HG03039 (cell line): ENCODE measurements at regions not wholly inside any gene's neighbourhood (a gene's known extent, or its start where the extent isn't known, plus 50 kb on each side); places are given as distances from the start of the nearest gene placed in this dataset.
"Not testable (repeated sequence)": the region's sequence is repeated elsewhere in the genome, so short reads cannot be mapped to it uniquely, and the experiment has no call there.

Experiments
- ATAC-seq: cut with Tn5 transposase; IDR thresholded peaks from one replicate; pipeline ENCODE4 v1.9.1; 2021; ENCODE audit warnings: mild to moderate bottlenecking, moderate library complexity; ENCODE audit not compliant: unreplicated experiment

DNA sequence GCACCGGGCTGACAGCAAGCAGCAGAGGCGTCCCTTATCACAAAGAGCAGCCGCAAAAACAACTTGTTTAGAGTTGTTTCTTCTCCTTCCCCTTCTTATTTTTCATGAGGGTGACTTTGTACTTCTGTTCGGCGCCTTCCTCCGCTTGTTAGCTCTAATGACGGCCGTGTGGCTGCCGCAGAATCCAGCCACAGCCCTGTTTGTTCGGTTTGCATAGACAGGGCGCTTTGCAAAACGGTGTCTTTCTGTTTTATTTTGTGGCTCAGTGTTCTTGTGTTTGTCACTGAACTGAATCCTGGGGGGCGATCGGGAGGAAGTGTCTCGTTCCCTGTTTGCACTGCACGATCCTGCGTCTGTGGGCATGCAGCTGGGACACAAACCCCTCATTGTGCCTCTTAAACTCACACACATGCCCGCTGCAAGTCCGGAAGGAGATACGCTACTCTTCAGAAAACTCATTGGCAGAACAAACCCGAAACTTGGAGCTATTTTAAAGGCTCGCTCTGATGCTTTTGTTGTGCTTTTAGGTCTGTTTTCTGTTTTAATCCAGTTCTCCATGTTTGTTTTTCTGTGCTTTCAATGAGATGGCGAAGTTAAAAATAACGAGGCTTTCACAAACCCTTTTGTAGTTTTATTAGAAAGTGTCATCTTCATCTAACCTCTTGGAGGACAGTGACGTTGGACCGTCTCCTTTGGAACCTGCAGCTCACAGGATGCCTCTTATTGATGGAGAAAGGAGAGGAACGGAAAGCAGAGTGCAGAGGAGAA is 213.9 kb downstream of the IRX2 start:
- ATAC-seq = no peak

DNA sequence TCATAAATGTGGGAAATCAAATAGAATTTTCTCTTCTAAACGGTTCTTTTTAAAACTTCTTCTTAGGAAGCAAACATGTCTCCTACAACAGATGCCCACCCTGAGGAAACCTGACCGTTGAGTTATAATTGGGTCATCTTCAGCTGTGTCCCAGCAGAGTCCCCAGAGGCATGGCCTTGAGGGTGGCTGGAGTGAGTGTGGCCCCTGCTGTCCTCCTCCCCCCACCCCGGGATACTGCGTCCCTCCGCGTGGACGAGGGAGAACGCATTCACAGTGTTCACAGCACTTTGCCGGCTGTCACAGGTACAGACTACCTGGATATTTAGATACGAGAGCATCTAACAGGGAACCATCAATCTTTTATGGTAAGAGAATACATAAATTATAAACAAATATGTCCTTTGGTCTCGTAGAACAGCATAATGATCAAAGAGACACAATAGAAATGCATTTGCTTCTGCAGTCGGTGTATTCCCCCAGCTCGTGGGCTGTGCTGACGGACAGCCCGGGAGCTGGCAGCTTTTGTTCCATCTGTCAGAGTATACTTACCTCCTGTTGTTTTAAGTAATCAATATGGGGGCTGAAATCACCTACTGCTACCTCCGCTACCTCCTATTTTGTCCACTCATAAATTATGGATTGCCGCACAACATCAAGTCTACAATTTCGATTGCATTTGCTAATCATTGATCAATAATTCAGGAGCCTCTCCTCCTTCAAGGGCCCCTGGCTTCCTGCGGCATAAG is 214.7 kb downstream of the IRX2 start:
- ATAC-seq = no peak

DNA sequence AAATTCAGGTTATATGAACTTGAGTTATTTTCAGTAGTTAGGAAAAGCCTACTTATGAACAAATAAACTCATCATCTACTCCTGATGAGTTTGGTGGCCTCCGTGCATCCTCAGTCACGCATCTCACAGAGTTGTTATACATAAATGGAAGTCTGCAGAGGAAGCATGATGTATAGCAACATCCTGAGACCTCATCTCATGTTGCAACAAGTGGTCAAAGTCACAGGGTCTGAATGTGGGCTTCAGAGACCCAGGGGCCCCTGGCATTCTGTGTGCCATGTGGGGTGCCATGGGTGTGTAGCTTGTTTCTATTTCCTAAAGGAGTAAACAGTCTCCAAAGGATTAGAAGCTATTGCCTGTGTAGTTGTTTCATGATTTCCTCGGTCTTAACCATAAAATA is 216.5 kb downstream of the IRX2 start:
- ATAC-seq = no peak

DNA sequence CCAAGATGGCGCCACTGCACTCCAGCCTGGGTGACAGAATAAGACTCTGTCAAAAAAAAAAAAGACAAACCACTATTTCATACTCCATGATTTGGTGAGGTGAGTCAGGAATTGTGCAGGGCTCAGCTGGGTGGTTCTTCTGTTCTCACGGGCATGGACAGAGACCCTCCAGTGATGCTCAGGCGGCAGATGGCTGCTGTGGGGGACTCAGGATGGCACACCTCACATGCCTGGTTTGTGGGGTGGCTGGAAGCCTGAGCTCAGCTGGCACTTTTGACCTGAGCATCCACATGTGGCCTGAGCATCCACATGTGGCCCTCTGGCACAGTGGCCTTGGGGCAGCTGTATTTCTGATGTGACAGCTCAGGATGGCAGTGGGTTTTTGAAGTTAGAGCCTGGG is 217.2 kb downstream of the IRX2 start:
- ATAC-seq = no peak

DNA sequence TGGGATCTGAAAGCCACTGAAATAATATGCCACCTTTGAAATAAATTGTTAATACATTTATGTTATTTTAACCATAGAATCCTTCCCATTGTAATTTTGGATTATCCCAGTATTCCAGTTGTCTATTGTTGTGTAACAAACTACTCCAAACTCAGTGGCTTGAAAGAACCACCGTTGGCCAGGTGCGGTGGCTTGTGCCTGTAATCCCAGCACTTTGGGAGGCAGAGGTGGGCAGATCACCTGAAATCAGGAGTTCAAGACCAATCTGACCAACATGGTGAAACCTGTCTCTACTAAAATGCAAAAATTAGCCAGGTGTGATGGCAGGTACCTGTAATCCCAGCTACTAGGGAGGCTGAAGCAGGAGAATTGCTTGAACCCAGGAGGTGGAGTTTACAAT is 217.6 kb downstream of the IRX2 start:
- not testable (repeated sequence) for ATAC-seq

DNA sequence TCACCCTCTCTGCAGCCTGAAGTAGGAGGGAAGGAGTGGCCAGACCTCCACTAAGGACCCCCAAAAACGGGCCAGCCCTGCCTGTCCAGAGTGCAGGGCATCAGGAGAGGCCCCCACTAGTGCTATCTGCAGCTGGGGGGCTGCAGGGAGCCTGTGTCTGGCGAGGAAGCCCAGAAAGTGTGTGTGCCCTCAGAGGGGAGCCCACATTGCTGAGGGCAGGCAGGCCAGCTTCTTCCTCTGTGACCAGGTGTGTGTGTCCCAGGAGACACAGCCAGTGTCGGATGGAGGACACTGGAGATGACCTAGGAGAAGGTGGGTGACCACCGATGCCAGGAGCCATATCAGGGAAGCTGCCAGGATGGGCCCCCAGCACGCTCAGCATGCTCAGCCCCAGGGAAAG is 218.7 kb downstream of the IRX2 start:
- no peak for ATAC-seq

DNA sequence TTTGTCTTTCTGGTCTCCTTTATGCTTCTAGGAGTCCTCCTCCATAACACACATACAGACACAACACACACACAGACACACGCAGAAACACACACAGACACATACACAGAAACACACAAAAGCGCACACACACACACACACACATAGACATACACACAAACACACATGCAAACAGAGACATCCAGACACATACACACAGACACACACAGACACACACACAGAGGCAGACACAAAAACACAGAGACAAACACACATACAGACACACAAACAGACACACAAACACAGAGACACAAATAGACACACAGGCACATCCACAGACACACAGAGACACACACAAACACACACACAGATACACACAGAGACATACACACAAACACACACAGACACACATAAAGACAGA is 220.2 kb downstream of the IRX2 start:
- ATAC-seq = no peak

DNA sequence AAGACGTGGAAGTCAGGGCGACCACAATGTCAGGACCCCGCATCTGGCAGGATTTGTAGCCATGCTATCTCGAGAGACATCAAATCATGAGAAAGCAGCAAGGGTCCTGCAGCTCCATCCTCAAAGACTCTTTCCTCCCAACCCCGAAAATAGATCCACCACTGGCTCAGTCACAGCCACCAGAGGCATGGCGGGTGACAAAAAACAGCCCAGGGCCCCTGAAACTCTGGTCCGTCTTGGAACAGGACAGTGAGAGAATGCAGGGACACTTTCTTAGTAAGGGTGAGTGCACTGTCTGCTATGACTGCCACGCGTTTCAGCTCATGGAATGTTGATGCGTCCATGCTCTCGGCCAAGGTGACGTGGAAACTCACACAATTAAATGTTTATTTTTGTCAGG is 220.9 kb downstream of the IRX2 start:
- ATAC-seq = no peak

DNA sequence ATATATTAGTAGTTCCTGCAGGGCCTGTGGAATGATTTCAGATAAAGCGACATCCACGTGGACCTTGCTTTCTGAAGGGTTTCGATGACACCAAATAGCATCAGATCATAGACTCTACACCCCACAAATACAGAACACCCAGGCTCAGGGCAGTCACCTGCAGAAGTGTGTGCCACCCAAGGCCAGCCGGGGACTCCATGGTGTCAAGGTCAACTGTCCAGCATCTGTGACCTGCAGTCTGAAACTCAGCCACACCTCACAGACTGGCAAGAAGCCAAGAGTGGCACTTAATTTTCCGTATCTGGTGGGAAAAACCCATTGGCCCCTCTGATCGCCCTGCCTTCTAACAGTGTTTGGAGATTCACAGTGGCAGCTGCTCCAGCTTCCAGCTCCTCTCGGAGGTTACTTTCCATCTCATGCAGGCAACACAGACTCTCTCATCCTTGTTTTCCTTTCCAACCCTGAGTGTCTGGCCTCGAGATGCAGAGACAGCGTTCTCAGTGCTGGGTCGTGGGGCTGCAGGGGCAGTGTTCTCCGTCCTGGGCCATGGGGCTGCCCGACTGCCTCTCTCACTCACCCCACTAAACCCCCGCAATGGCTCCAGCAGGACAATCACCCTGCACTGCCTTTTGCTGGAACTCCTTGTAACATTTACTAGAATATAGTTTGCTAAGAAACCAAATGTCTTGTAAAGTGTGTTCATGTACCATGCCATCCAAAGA is 221.9 kb downstream of the IRX2 start:
- ATAC-seq = no peak

DNA sequence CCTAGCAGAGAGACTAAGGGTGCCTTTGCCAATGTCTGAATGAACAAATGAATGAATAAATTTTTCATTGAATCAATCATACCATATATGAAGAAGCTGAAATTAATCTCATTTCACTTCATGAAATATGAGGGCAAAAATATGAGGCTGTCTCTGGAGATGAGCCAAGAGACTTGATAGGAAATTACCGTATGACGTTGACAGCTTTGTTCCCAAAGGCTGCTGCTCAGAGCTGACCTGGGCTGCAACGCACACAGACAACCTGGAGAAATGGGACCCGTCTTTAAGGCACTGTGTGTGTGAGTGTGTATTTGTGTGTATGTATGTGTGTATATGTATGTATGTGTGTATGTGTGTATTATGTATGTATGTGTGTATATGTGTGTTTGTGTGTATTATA is 226.1 kb downstream of the IRX2 start:
- no peak for ATAC-seq

DNA sequence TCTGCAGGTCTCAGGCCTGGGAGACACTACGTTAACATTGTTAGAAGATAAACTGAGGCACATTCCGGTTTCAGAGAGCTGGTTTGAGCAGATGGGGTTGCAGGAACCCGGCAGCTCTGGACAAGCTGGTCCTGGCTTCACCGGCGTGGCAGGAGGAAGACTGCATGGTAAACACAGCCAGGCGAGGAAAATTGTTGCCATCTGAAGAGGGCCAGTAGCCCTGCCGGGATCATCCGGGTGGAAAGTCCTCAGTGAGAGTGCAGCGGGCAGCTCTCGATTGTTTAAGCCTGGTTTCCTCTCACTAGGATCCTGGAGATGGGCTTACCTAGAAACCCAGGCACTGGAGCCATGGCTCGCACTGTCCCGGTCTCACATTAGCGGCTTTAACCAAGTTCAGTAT is 226.9 kb downstream of the IRX2 start:
- no peak for ATAC-seq

DNA sequence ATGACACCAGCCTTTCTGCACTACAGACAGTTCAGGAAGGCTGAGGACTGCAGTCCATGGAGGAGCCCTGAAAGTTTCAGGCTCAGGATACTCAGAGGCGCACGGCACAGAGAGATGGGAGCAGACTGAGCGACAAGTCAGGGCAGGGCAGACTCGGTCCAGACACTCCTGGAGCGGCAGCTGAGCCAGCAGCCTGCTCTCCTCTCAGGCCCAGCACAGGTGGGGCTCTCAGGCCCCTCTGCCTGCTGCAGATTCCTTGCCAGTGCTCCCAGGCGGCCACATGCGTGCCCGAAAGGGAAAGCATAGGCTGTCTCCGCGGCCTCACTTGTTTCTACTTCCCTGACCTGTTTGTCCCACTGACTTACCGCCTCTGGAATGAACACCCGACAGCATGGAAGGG is 228.3 kb downstream of the IRX2 start:
- no peak for ATAC-seq

DNA sequence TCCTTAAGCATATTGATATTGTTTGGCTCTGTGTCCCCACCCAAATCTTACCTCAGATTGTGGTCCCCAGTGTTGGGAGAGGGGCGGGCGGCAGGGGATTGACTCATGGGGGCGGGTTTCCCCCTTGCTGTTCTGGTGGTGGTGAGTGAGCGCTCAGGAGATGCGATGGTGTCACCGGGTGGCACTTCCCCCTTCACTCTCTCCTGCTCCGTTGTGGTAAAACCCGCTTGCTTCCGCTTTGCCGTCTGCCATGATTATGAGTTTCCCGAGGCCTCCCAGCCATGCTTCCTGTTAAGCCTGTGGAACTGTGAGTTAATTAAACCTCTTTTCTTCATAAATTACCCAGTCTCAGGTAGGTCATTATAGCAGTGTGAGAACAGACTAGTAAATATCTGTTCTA is 229.1 kb downstream of the IRX2 start:
- no peak for ATAC-seq

DNA sequence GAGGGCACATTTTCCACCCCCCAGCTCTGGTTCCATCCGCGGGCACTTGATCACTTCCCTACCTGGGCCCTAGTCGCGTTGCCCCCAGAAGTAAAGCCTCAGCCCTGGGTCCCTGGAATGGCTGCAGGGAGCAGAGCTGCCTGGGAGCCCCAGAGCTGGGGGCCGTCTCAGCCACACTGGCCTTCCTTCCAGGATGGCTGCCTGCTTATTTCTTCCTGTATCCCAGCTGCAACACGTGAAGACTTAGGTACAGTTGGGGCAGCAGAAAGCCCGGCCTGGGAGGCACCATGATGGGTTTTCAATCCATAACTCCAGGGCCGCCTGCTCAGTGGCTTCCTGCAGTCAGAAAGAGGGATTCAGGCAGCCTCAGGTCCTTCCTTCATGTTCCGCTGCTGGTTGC is 232.3 kb downstream of the IRX2 start:
- ATAC-seq = no peak

DNA sequence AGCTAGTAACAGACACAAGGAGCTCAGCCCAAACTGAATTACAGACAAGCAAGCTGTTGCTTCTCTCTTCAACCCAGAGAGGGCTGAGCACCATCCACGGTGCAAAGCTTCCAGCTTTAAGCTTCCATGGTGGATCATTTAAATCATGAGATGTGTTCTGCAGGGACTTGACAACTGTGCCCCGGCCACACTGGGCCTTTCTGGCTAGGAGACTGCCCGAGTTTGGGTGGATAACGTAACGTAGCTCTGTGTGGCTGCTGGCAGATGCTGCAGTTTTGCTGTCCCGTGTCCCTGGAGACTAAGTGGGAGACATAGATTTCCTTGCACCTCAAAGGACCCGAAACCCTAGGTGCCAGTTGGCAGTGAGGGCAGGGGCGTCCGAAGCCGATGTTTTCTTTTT is 234.0 kb downstream of the IRX2 start:
- no peak for ATAC-seq

DNA sequence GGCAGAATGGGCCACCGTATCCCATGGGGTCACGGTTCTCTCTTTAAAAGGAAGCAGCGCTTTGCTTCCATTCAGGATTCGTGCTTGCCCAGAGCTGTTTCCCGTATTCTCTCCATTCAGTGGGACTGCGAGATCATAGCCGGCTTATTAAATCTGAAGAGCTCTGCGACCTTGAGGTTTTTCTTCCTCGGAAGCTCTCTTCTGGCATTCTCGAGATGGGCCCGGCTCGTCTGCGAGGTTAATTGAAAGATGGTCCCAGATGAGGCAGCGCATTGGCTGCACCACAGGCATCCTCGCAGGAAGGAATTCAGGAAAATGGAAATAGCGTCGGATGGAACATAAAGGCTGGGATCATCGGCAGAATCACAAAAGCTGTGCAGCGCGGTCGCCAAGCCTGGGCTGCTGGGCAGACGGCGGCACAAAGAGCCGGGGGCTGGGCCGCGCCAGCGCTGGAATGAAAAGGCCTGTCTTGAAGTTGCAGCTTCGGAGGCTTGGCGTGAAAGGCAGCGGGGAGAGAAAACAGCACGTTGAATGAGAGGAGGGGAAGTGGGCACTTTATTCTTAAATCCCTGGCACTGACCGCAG is 236.2 kb downstream of the IRX2 start:
- no peak for ATAC-seq

DNA sequence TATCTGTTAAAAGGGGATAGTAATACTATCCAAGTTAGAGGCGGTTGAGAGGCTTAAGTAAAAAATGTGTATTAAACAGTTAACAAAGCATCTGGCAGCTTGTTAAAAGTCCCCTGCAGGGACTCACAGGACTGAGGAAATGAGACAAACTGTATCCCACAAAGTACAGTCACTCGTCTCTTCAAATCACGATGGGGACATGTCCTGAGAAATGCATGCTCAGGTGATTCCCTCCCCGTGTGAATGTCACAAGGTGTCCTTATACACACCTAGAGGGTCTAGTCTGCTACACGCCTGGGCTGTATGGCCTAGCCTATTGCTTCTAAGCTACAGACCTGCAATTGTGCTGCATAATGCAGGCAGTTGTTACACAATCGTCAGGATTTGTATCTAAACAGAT is 237.0 kb downstream of the IRX2 start:
- no peak for ATAC-seq

DNA sequence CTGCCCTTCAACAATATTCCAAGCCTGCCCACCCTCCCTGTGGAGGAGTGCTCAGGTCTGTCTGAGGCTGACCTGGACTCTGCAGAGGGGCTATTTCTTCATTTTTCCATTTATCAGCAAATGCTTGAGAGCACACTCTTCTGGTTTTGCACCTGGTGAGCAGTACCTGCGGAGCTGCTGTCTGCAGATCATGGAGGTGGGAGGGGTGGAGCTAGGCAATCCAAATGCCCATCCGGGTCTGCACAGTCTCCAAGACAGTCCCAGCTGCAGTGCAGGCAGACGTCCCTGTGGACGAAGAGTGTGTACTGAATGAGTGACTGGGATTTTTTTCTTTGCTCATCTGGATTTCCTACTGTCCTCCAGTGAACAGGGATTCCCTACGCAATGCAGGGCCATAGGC is 239.8 kb downstream of the IRX2 start:
- no peak for ATAC-seq

DNA sequence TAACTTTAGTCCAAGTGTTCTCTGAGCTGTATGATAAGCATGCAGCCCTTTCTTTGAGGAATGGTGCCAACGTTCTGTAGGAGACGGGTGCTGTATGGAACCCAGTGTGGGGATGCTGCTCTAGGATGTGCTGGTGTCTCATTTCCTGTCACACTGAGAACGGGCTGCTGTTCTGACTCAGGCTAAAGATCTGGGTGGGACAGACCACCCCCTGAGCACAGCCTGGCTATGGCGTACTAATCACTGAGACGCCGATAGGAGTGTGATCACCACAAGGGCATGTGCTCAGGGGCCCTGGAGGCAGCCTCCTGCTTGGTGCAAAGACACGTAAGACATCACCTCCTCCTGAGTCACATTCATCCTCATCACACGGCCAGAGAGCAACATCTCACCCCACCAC is 240.4 kb downstream of the IRX2 start:
- ATAC-seq = no peak

DNA sequence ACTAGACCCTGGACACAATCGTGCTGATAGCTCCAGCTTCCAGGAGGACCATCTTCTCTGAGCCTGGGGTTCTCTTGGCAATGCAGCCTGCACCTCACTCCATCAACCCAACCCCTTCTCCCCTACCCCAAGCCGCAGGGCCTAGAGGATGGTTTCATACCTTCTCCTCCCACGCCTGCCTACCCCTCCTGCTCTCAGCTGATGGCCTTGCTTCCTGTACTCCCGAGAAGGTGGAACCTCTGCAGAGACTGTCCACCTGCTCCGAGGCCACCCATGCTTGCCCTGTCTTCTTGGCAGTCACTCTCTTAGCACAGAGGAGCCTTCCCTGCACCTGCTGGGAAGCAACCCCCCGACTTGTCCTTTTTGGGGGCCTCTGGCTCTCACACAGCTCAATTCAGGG is 241.9 kb downstream of the IRX2 start:
- ATAC-seq = no peak

DNA sequence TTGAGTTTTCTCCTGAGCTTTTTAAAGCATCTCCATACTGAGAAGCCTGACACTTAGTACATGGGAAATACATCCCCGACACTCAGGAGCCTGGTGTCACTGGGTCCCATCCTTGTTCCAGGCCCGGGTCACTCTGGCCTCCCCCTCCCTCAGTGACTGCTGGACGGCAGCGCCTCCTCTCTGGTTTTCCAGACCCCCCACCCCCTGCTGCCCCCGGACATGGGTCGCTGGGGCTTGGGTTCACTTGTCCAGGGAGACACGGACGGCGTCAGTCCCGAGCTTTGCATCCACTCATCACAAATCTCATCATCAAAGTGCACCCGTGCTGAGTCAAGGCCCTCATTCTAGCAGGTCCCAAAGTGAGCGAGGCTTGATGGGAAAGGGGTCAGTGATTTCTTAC is 243.0 kb downstream of the IRX2 start:
- no peak for ATAC-seq

DNA sequence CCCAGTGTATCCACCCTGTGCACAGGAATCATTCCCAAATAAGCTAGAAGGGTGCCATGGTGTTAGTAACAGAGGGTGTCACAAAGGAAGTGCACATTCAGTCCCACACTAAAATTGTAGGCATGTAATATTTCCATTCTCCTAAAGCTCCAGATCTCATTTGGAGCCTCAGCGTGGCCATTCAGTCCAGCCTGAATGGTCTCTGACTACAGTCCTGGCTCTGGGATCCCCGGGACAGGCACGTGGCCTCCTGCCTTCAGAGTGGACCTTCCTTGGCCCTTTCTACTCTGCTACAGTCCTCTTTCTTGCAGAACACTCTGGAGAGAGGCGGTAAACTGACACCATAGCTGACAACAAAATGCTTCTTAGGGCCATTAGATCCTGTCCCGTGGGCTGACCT is 243.9 kb downstream of the IRX2 start:
- no peak for ATAC-seq
